ENCODE measurements at regions not wholly inside any gene's neighbourhood (a gene's known extent, or its start where the extent isn't known, plus 50 kb on each side); places are given as distances from the start of the nearest gene placed in this dataset.

GRCh38 chr13:22486490-22486889, 694.3 kb upstream of the SGCG start:
- no peak for ATAC-seq
- in situ Hi-C loops (cut with MboI), result no loop called here

More at GRCh38 chr13:22486490-22486889, 694.3 kb upstream of the SGCG start:
- no peak for DNase-seq (ENCODE audit: extremely low read depth in 1 of 4, low spot score in 3 of 4)
- Histone ChIP-seq H3K79me2 (ENCODE audit: control insufficient read depth, insufficient read depth, low read length) (no peaks in the 10 kb centered on the region), H3K36me3 (ENCODE audit: control insufficient read depth, insufficient read depth, low read length) (no peaks in the 10 kb centered on the region), H3K9ac (ENCODE audit: insufficient read depth in 1 of 2, low read depth in 2 of 2, low read length in 2 of 2) (no peak overlapping the region), H3K4me2 (ENCODE audit: insufficient read depth, low read length) (no peak overlapping the region), H3K9me1 (ENCODE audit: control insufficient read depth, insufficient read depth, low read length) (no peaks in the 10 kb centered on the region), H3K9me3 (replicated peaks; ENCODE audit: control insufficient read depth, insufficient read depth, low read depth, low read length) (no peaks in the 10 kb centered on the region), H3K4me3 (no peak overlapping the region), H4K20me1 (replicated peaks; ENCODE audit: control insufficient read depth, insufficient read depth, low read length) (no peaks in the 10 kb centered on the region), H2AFZ (ENCODE audit: low read depth, low read length) (no peak overlapping the region), H3K27ac (ENCODE audit: extremely low read depth, low read depth, low read length) (no peak overlapping the region), H3K4me1 (replicated peaks in 1 of 2; ENCODE audit: control insufficient read depth in 2 of 2, insufficient read depth in 2 of 2, low read length in 2 of 2) (no peaks in the 10 kb centered on the region), H3K27me3 (ENCODE audit: control insufficient read depth in 2 of 2, insufficient read depth in 2 of 2, low read length in 2 of 2) (no peaks in the 10 kb centered on the region)
- FAIRE-seq, result no peak
- intact Hi-C loops (cut with micrococcal nuclease), result no loop called here
- ChIA-PET CTCF (ENCODE audit: low intra/inter-chr PET ratio) (no interaction called here), POLR2A (no interaction called here)
- TF ChIP-seq NCOA4 (IDR thresholded peaks at IDR 0.05; ENCODE audit: partially characterized antibody) (no peak), TEAD4 (IDR thresholded peaks at IDR 0.05; ENCODE audit: low read length) (no peak), TEAD4 (CRISPR knock-in tag; IDR thresholded peaks at IDR 0.05; ENCODE audit: borderline replicate concordance) (no peak), MXI1 (IDR thresholded peaks at IDR 0.05; ENCODE audit: low read depth, low read length) (no peak), SPI1 (IDR thresholded peaks at IDR 0.05; ENCODE audit: borderline replicate concordance, low read depth, low read length) (no peak), SAFB (IDR thresholded peaks at IDR 0.05; ENCODE audit: borderline replicate concordance, low read depth, low read length) (no peak), TARDBP (IDR thresholded peaks at IDR 0.05) (no peak), SRF (CRISPR knock-in tag; IDR thresholded peaks at IDR 0.05) (no peak), RFX1 (IDR thresholded peaks at IDR 0.05) (no peak), KAT8 (IDR thresholded peaks at IDR 0.05; ENCODE audit: low read depth) (no peak), CBX8 (IDR thresholded peaks at IDR 0.05; ENCODE audit: borderline replicate concordance, extremely low read depth, low read depth, low read length, poor library complexity, severe bottlenecking) (no peak), COPS2 (conservative IDR thresholded peaks at IDR 0.05) (no peak), SMAD4 (CRISPR knock-in tag; conservative IDR thresholded peaks at IDR 0.05) (no peak), HCFC1 (IDR thresholded peaks at IDR 0.05; ENCODE audit: low read depth, low read length) (no peak)
- TF ChIP-seq, protein P1, sequence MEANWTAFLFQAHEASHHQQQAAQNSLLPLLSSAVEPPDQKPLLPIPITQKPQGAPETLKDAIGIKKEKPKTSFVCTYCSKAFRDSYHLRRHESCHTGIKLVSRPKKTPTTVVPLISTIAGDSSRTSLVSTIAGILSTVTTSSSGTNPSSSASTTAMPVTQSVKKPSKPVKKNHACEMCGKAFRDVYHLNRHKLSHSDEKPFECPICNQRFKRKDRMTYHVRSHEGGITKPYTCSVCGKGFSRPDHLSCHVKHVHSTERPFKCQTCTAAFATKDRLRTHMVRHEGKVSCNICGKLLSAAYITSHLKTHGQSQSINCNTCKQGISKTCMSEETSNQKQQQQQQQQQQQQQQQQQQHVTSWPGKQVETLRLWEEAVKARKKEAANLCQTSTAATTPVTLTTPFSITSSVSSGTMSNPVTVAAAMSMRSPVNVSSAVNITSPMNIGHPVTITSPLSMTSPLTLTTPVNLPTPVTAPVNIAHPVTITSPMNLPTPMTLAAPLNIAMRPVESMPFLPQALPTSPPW (CRISPR knock-in tag; IDR thresholded peaks at IDR 0.05), result no peak
- BruUV-seq (replicated peaks), result no TSS peak
- 0% methylated on average over 3 of the region's 3 CpGs for WGBS (ENCODE audit: insufficient coverage, low coverage, missing lambda C conversion rate)
